OCI-LY7 (cell line): ENCODE measurements at regions not wholly inside any gene's neighbourhood (a gene's known extent, or its start where the extent isn't known, plus 50 kb on each side); places are given as distances from the start of the nearest gene placed in this dataset.

Experiments used
- BruUV-seq: library from RNA; stranded (reverse); fragments of 400-500 nt; replicated peaks from 2 replicates; lab custom pipeline; 2021; lab: Mats Ljungman, UMichigan
- CTCF ChIA-PET: fragments of 300-600 bp; sonication (Branson Sonifier 250); formaldehyde crosslinking; loops from one replicate; lab custom pipeline; 2022; ENCODE audit warnings: antibody characterized with exemption; ENCODE audit not compliant: unreplicated experiment; lab: Charles Lee
- POLR2A ChIA-PET: fragments of 300-600 bp; sonication (Branson Sonifier 250); formaldehyde crosslinking; loops from one replicate; lab custom pipeline; 2022; ENCODE audit warnings: antibody characterized with exemption; lab: Charles Lee
- DNase-seq: peaks from one replicate; pipeline ENCODE4 v3.0.0-alpha.2; 2015; ENCODE audit warnings: low spot score
- H2AFZ ChIP-seq: fragments of 200-600 bp; sonication (generic), shearing (Covaris generic); 2 replicates; pipeline ENCODE4 v1.6.1; 2014; ENCODE audit warnings: mild to moderate bottlenecking, antibody characterized with exemption, low read length, moderate library complexity
- H3K27ac ChIP-seq: fragments of 200-600 bp; sonication (generic); 2 replicates; pipeline ENCODE4 v1.5.1; 2014; ENCODE audit warnings: mixed run types, low read depth, mild to moderate bottlenecking, moderate library complexity, low read length, inconsistent platforms; ENCODE audit not compliant: poor library complexity, severe bottlenecking
- H3K36me3 ChIP-seq: fragments of 200-600 bp; sonication (generic); 2 replicates; pipeline ENCODE4 v1.6.1; 2014; ENCODE audit warnings: mild to moderate bottlenecking, antibody characterized with exemption, low read length, moderate library complexity, mixed read lengths; ENCODE audit not compliant: insufficient read depth
- H3K4me1 ChIP-seq: fragments of 200-600 bp; sonication (generic); 2 replicates; pipeline ENCODE4 v1.5.1; 2014; ENCODE audit warnings: mild to moderate bottlenecking, low read length; ENCODE audit not compliant: insufficient read depth, poor library complexity, severe bottlenecking
- H3K4me2 ChIP-seq: fragments of 200-600 bp; sonication (generic); 2 replicates; pipeline ENCODE4 v1.6.1; 2014; ENCODE audit warnings: mild to moderate bottlenecking, low read length
- H3K4me3 ChIP-seq: fragments of 200-600 bp; sonication (generic); 2 replicates; pipeline ENCODE4 v1.5.1; 2014; ENCODE audit warnings: mild to moderate bottlenecking, low read depth, low read length; ENCODE audit not compliant: poor library complexity, severe bottlenecking
- H3K79me2 ChIP-seq: fragments of 200-600 bp; sonication (generic); 2 replicates; pipeline ENCODE4 v1.6.1; 2016; ENCODE audit warnings: low read depth, mild to moderate bottlenecking, low read length, moderate library complexity, mixed read lengths; ENCODE audit not compliant: insufficient read depth
- H3K9me2 ChIP-seq: fragments of 200-600 bp; sonication (generic); 2 replicates; pipeline ENCODE4 v1.6.1; 2016; ENCODE audit warnings: mild to moderate bottlenecking, low read length, mixed read lengths; ENCODE audit not compliant: insufficient read depth
- H3K9me3 ChIP-seq: fragments of 200-600 bp; sonication (generic); 2 replicates; pipeline ENCODE4 v1.6.1; 2014; ENCODE audit warnings: mild to moderate bottlenecking, mixed run types, low read length, mixed read lengths
- H4K20me1 ChIP-seq: fragments of 200-600 bp; sonication (generic); 2 replicates; pipeline ENCODE4 v1.6.1; 2014; ENCODE audit warnings: mild to moderate bottlenecking, antibody characterized with exemption, low read length, moderate library complexity, mixed read lengths; ENCODE audit not compliant: insufficient read depth
- EZH2phosphoT487 ChIP-seq: fragments of 200-600 bp; sonication (generic); IDR thresholded peaks from 2 replicates; pipeline ENCODE4 v1.6.1; 2018; ENCODE audit warnings: low read depth, borderline replicate concordance, mild to moderate bottlenecking, mixed run types, antibody characterized with exemption, low read length, moderate library complexity, mixed read lengths
- intact Hi-C: fragments of 100-400 bp; cut with micrococcal nuclease; formaldehyde crosslinking; loops from one replicate; pipeline ENCODE4 v1.10.0; 2022; ENCODE audit not compliant: unreplicated experiment
- TF ChIP-seq, protein P1 (sequence below): fragments of 200-600 bp; sonication (generic); conservative IDR thresholded peaks from 2 replicates; pipeline ENCODE4 v1.5.1; 2014; ENCODE audit warnings: mild to moderate bottlenecking, antibody characterized with exemption, low read length, moderate library complexity, mixed read lengths

DNA sequence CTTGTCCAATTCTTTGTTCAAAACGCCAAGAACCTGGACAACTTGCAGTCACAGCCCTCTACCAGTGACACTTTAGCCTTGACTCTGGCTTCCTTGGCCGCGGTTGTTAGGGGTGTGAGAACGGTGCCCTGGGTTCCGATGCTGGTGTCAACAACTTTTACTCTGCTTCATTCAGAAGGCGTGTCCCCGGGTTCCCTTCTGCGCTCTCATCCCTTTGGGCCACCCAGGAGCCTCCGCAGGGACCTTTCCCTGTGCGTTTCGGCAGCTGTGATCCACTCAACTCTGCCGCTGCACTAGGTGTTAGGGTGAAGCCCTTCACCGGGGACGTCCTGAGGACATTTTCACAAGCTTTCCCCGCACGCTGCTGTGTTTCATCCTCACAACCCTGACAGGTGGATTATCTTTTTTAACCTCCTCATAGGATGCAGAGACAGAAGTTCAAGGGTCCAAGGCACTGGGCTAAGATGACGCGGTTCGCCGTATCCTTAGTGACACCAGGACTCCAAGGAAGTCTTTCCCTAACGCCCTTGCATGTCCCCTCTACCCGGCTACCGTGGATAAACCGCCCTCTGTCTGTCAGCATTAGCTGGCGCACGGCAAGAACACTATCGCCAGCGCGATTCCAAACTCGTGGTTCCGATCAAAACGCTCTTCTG, 133.5 kb upstream of the SHH start:
- Histone ChIP-seq H3K27ac (no peak overlapping the region), H3K4me1 (no peaks in the 10 kb centered on the region), H3K4me3 (no peak overlapping the region), H3K36me3 (no peaks in the 10 kb centered on the region), H3K4me2 (no peak overlapping the region), H4K20me1 (no peaks in the 10 kb centered on the region), H3K79me2 (no peaks in the 10 kb centered on the region), H3K9me3 (no peaks in the 10 kb centered on the region), H2AFZ (no peak overlapping the region), H3K9me2 (no peaks in the 10 kb centered on the region)
- CTCF ChIA-PET: no interaction called here
- intact Hi-C loops: no loop called here
- POLR2A ChIA-PET: no interaction called here
- TF ChIP-seq EZH2phosphoT487: no peak
- TF ChIP-seq, protein P1, sequence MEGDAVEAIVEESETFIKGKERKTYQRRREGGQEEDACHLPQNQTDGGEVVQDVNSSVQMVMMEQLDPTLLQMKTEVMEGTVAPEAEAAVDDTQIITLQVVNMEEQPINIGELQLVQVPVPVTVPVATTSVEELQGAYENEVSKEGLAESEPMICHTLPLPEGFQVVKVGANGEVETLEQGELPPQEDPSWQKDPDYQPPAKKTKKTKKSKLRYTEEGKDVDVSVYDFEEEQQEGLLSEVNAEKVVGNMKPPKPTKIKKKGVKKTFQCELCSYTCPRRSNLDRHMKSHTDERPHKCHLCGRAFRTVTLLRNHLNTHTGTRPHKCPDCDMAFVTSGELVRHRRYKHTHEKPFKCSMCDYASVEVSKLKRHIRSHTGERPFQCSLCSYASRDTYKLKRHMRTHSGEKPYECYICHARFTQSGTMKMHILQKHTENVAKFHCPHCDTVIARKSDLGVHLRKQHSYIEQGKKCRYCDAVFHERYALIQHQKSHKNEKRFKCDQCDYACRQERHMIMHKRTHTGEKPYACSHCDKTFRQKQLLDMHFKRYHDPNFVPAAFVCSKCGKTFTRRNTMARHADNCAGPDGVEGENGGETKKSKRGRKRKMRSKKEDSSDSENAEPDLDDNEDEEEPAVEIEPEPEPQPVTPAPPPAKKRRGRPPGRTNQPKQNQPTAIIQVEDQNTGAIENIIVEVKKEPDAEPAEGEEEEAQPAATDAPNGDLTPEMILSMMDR: no peak
- no peak for DNase-seq
- BruUV-seq: no TSS peak

DNA sequence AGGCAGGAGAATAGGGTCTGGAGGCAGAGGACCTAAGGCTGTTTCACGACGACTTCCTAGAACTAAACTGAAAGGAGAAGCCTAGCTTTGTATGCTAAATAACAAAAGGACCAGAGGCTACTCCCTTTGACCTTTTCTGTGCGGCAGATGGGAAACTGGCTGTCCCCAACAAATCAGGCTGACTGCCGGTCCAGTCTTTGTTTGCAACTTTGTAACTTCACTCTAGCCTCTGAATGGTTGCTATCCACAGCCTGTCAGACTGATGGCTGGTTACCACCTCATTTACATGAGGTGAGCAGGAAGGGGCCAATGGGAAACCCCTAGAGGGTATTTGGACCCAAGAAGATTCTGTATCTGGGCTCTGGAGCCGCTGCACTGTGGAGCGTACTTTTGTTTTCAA, 132.6 kb upstream of the SHH start:
- CTCF ChIA-PET: interaction anchor here (1.0 kb wide), 1 partner anchor 35 kb away, joined by 3 read pairs; no protein-coding TSS in a partner anchor
- DNase-seq: no peak
- Histone ChIP-seq H3K9me2 (no peaks in the 10 kb centered on the region), H4K20me1 (no peaks in the 10 kb centered on the region), H3K79me2 (no peaks in the 10 kb centered on the region), H3K4me1 (no peaks in the 10 kb centered on the region), H3K36me3 (no peaks in the 10 kb centered on the region), H2AFZ (no peak overlapping the region), H3K27ac (no peak overlapping the region), H3K4me3 (no peak overlapping the region), H3K9me3 (no peaks in the 10 kb centered on the region), H3K4me2 (no peak overlapping the region)
- intact Hi-C loops: no loop called here
- POLR2A ChIA-PET: no interaction called here
- TF ChIP-seq EZH2phosphoT487: no peak
- TF ChIP-seq, protein P1: no peak
- BruUV-seq: no TSS peak

DNA sequence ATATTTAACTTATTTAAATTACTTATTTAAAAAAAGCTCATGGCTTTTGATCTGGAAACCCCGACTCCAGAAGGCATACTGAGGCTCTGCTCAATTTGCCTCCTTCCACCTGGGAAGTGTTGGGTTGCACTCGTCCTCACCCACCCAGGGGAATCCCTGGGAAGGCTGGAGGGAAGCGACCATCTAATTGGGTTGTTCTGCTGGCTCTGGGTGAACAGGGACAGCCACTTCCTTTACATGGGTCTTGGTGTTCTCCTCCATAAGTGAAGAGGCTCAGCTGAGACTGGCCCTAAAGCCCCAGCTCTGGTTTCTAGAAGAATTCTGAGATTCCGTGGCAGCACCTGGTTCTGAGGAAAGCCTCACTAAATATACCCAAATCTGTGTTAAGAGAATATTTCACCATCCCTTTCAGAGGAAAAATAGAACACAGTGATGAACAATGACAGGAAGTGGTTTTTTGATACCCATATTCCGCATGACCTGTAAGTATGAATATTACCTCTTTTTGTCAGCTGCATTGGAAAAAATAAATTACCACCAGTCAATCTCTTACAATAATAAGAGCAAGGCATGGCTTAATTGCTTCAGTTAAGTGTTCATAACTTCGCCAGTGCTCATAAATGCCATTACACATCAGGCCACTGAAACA, 131.1 kb upstream of the SHH start:
- no peak overlapping the region for H3K27ac ChIP-seq
- POLR2A ChIA-PET: no interaction called here
- no peaks in the 10 kb centered on the region for H3K36me3 ChIP-seq
- H3K4me2 ChIP-seq: no peak overlapping the region
- no peaks in the 10 kb centered on the region for H3K4me1 ChIP-seq
- intact Hi-C loops: no loop called here
- BruUV-seq: no TSS peak
- no peak overlapping the region for H2AFZ ChIP-seq
- H4K20me1 ChIP-seq: no peaks in the 10 kb centered on the region
- no peaks in the 10 kb centered on the region for H3K79me2 ChIP-seq
- H3K4me3 ChIP-seq: no peak overlapping the region
- no peaks in the 10 kb centered on the region; the same call in 1 of the 2 replicates for H3K9me3 ChIP-seq
- no peak for DNase-seq
- no peaks in the 10 kb centered on the region for H3K9me2 ChIP-seq
- CTCF ChIA-PET: interaction anchor here (1.0 kb wide), 1 partner anchor 34 kb away, joined by 3 read pairs; no protein-coding TSS in a partner anchor
- TF ChIP-seq EZH2phosphoT487: no peak
- TF ChIP-seq, protein P1: no peak
